Left kidney (tissue), 1 donor: ENCODE measurements at regions not wholly inside any gene's neighbourhood (a gene's known extent, or its start where the extent isn't known, plus 50 kb on each side); places are given as distances from the start of the nearest gene placed in this dataset.
"Not testable (repeated sequence)": the region's sequence is repeated elsewhere in the genome, so short reads cannot be mapped to it uniquely, and the experiment has no call there.

Experiments
- DNase-seq: peaks from one replicate; pipeline ENCODE4 v3.0.0-alpha.2; 2013

DNA sequence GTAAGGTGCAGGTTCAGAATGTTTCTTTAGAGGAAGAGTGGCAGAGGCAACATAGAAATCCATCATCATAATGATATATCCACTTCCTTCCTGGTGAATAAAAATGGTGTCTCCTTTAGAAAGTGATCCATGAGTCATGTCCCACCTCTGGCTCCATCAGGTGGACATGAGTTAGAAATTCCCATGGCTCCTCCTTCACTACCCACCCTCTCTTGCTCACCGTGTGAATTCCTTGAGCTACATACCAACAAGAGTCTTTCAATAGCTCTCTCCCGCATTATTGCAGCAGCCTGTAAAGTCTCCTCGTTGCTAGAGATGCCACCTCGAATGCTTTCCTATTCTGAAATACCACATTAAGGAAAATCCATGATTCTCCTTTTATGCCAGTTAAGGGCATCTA is 317.6 kb downstream of the LNPK start:
- DNase-seq = no peak

DNA sequence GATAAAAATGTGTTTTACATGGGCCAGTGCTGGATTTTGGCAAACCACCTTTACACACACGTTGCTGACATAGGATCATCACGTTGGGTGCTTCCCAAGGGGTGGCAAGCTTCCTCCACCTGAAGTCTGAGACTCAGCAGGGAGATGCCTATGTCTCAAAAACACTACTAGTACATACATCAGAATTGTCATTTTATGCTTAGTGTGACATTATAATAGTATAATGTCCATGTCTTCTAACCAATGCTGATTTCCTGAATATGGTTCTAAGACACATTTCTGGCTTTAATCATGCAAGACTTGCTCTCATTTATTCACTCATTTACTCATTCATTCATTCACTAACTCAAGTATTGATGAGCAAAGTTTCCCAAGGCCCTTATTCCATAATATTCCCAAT is 322.3 kb downstream of the LNPK start:
- no peak for DNase-seq

DNA sequence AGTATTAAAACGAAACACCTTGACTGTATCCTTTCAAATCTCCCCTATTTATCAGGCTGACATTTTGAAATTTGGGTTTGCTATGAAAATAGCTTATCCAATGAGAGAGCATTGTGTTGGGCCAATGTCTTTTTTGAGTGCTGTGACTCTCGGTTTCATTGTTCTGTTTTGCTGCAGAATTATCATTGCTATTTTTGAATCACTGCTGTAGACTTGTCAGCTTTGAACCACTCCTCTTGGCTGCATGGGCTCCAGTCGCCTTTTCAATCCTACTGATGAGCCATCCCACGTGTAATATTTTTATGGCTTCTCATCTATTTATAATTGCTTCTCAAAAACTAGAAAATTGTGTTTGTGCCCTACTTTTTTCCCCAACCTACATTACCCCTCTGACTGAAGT is 322.8 kb downstream of the LNPK start:
- DNase-seq = no peak

DNA sequence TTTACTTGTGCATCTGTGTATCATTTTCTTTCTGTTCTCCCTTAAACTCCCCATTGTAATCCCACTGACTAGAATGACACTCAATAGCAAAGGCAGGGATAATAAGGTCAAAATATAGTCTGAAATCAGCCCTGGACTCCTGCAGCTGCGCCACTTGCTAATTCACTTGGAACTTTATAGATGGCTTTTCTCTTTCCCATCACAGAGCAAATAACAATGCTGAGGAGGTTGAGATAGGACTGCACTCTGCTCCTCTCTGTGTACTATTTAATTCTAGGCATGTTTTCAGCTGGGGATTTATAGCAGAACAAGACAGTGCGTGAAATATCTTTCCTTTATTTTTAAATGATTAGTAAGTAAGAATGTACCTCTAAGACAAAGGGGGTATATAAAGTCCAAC is 324.2 kb downstream of the LNPK start:
- no peak for DNase-seq

DNA sequence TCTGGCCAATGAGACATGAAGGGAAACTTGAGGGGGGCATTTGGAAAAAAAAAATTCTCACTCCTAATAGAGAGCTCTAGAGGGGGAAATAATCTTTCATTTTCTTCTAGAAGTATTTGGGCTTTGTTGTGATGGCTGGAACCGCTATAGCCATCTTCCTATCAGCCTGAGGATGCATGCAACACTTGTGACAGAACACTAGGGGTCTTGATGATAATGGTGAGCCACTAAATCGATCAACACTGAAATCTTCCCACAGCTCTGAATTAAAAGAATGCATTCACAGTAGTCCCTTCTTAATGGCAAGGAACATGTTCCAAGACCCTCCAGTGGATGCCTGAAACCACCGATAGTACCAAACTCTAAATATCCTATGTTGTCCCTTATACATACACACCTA is 325.3 kb downstream of the LNPK start:
- DNase-seq = no peak

DNA sequence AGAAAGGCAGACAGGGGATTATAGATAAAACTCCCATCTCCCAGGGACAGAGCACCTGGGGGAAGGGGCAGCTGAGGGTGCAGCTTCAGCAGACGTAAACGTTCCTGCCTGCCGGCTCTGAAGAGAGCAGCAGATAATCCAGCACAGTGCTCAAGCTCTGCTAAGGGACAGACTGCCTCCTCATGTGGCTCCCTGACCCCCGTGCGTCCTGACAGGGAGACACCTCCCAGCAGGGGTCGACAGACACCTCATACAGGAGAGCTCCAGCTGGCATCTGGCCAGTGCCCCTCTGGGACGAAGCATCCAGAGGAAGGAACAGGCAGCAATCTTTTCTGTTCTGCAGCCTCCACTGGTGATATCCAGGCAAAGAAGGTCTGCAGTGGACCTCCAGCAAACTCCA is 333.3 kb downstream of the LNPK start:
- not testable (repeated sequence) for DNase-seq

DNA sequence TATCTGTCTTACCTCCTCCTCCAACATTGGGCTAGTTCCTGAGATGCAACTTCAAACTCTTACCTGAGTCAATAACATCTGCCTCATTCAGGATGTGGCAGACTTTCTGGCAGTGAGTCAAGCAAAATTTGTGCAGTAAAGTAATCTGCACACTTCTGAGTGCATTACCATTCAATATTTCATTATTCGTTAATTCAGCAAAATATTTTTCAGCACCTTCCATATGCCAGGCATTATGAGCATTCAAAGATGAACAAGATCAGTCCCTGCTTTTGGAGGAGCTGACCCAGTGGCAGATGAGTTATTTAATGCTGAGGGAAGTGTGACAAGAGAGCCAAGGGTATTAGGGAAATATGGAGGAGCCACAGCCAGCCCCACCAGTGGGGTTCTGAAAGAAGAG is 339.7 kb downstream of the LNPK start:
- DNase-seq = no peak

DNA sequence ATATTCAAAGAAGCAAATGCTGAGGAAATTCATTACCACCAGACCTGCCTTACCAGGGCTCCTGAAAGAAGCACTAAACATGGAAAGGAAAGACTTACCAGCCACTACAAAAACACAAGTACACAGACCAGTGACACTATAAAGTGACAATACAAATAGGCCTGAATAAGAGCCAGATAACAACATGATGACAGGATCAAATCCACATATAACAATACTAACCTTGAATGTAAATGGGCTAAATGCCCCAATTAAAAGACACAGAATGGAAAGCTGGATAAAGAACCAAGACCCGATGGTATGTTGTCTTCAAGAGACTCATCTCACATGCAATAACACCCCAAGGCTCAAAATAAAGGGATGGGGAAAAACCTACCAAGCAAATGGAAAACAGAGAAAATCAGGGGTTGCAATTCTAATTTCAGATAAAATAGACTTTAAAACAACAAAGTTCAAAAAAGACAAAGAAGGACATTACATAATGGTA is 353.4 kb downstream of the LNPK start:
- DNase-seq = no peak

DNA sequence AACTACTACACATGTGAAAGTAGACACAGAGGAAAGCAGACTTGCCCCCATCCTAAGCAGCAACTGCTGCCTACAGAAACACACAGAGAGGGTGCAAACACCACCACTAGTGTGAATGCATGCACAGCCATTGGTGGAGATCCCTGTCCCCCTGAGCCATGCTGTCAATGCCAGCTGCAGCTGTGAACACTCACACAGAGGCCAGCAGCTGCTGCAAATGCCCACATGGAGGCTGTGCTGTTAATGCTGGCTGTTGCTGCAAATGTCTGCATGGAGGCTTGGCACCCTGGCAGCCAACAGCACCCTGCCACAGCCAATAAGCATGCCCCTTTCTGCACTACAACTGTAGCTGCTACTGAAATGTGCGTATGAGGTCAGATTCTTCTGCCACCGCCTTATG is 355.0 kb downstream of the LNPK start:
- no peak for DNase-seq

DNA sequence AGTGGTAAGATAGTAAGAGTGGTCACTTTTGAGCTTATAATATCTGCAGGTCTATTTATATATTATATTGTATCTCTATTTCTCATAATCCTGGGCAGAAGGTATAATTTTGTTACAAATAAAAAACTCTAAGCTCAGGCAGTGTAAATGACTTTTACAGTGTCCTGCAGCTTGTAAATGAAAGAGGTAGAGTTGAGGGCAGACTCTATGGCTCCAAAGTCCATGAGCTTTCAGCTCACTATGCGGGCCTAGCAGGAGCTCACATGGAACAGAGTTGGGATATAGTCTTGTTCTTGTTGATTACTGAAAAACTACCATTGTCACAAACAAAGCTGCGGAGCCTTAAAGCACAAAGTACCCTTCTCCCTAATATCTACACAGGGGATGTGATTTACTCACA is 361.4 kb downstream of the LNPK start:
- DNase-seq = no peak

DNA sequence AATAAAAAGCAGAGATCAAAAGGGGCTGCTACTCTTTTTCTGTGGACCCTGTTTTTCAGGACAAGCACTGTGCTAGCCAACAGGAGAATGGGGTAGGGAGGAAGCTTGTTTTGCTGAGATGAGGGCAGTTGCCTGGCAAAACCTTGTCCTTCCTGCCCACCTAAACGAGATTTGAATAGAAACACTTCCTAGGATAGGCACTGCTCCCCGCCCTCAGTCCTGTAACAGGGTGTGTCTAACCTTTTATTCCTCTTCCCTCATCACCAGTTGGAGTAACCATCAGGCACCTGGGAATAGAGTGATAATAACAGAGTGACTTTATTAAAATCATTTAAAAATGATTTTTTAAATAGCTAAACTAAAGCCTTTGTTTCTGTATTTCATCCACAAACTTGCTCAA is 368.8 kb downstream of the LNPK start:
- DNase-seq = no peak

DNA sequence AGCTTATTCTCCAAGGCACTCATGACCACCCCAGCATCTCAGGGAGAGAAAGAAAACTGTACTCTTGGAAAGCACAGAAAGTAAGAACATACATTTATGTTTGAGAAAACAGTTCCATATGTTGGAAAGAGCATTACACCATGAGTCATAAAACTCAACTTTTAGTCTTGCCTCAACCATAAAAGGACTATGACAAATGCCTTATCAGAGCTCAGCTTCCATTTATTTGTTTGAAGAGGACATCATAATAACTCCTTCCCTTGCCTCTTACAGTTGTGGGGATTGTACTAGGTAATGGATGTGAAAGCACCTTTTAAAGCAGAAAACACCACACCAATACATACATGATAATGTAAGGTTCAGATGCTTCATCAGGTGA is 370.8 kb downstream of the LNPK start:
- DNase-seq = no peak

DNA sequence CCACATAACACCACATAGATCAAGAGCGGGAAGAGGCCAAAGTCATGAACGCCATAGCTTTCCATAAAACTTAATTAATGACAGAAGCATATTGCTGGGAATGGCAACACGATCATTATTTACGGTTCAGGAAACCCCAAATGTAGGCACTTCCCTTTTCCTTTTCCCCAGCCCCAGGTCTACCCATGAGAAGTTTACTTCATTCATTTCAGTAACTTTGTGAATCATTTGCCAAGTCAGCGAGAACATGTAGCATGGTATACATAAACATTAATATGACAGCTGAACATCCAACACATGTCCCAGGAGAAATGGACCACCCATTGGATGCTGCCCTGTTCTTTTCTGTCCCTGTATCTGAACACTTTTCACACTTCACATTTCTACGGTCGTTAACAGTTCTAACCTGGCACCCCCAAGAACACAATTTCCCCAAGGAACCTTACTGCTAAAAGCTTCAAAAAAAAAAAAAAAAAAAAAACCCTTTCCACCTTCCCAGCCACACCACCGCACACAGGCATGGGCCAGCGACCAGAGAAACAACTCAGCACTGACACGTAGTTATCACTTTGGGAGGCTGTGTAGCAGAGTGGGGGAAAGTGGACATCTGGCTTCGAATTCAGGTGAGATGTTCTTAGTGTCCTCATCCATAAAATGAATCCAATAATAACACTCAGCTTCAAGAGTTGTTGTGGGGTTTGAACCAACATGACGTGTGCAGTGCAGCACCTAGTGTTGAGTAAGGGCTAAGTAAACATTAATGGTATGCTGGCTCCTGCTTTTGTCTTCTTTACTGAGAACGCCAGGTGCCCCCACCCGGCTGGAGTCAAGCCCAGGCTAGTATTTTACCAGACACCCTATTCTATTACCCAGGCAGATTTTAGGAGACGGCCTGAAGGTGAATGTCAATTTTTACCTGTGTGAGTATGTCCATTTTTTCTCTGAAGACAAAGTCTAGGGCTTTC is 371.5 kb downstream of the LNPK start:
- DNase-seq = no peak

DNA sequence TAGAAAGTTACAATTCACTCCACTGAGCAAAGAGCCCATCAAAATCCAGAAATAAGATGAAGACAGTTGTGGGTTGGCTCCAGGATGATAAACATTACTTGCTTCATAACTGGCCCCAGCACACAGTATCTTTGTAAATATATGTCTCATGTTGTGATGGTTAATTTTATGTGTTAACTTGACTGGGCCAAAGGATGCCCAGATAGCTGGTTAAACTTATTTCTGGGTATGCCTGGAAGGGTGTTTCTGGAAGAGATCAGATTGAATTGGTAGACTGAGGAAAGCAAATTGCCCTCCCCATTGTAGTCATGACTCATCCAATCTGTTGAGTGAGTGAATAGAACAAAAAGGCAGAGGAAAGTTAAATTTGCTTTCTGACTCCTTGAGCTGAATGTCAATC is 373.8 kb downstream of the LNPK start:
- no peak for DNase-seq

DNA sequence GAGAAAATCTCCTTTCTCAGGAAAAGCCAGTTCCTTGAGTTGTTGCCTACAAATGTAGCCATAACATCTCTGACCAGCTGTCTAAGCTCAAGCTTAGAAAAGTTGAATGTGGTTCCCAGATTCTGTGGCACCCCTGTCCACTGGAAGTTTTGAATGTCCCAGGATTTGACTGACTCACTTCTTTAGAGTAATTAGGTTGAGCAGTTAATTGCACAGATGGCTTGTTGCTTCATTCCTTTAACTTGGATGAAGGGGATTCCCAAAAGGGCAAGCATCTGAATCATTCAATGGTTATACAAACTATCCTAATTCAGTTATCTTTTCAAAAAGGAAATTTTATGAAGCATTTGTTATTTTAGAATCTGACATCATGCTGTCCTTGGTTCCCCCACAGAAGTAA is 374.7 kb downstream of the LNPK start:
- no peak for DNase-seq

DNA sequence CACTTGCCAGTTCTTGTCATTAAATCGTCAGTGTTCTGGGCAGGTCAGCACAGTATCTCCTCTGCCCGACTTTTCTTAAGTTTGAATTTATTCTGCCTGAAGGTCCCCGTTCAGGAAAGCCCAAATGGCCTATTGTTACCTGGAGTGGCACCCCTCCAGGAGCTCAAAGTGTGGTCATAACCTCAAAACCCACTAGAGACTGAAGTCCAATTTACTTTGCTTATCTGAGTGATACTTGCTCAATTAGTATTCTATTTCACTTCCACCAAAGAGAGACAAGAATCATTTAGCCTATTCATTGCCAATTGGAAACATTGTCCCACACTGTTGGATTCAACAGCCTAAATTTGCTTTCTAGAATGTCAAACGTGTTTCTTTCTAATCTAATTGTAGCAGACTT is 375.3 kb downstream of the LNPK start:
- no peak for DNase-seq

DNA sequence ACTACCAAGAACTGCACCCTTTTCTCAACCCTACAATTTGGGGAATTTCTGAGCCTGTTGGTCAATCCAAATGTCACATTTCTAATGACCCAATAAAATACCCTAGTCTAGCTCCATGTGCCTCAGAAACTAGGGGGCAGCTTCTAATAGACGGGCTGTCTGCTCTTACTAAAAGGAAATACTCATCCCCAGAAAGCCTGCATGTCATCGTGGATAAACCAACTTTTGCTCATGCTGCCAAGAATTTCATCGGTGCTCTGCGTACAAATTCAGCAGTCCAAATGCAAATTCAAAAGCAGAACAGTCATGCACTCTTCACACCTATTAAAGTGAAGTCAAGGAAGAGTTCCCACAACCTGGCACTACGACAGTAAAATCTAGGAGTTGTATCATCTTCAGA is 377.3 kb downstream of the LNPK start:
- no peak for DNase-seq

DNA sequence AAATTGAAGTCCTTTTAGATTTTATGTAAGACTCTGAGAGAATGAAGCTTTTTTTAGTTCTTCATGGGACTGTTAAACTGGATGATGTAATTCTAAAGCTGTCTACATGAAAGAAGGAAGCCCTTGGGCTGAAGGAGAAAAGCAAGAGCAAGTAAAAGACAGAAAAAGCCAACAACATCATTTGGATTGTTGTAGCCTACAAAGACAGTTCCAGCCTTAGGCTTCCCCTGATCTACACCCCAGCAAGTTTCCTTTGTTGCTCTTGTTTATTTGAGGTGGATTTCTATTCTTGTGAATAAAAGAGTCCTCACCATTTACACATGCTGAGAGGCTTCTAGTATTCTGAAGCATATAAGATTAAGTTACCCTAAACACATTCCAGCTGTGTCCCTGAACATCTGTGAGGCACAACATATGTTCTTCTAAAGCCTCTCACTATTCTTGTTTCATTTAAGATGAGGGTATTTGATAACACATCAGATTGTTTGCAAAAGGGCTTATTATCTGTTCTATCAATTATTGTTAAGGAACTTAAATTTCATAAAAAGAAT is 377.8 kb downstream of the LNPK start:
- no peak for DNase-seq

DNA sequence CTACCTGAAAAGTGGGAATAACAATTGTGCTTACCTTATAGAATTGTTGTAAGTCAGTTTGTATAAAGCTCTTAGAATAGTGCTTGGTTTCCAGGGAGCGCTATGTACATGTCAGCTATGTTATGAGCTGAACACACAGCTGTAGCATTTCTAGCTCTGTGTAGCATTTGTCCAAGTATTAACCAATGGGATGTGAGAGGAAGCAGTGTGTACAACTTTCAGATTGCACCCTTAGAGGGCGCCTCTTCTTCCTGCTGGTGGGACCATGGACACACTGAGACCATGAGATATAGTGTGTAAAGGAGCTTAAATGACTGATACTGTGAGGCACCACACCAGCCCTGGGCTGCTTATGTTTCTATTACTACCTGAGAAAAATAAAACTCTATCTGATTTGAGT is 380.2 kb downstream of the LNPK start:
- DNase-seq = no peak

DNA sequence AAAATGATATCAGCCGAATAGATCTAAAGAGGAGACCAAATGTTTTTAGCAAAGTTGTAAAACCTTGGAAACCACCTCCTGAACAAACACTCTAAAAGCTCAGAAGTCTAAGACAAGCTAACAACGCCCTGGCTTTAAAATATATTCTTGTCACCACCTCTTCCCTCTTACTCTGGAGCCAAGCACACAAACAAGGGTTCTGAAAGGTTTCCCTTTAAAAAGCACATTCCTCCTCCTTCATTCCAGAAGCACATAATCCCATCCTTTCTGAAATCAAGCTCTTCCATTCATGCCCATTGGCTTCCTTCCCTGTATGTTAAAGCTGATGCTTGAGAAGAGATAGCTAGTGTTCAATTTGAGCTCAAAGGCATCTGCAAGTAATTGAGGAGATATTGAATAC is 382.0 kb downstream of the LNPK start:
- no peak for DNase-seq

DNA sequence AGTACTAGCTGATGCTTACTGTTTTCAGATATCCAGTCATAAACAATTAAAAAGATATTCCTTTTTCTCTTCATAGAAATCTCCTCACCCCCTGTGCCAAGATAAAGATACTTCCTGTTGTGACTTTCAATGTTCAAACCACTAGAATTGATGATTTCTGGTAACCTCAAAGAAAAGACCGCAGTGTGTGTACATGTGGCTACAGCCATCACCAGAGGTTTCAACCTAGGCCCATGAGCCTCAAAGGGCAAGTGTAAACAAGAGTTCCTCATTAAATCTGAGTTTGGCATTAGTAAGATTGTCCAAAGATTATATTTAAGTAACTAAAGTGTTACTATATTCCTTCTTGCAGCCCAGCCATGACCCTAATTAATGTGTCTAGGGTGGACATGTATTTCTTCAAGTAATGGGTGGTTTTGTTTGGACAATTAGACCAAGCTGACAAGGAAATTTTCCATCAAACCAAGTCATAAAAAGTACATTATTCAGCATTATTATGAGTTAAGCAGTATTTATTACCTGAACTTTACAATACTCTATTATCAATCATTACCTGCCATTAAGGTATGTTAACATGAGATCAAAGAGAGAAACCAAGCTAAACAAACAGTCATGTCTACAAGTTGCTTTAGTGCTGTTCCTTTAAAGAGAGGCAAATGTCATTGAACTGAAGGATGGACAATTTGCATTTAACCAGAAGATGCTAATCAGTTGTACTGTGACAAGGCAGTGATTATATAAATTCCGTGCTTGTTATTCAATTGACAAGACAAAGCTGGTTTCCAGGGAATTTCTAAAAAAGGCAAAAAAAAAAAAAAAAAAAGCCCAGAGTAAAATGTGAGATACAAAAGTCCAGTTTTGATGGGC is 382.7 kb downstream of the LNPK start:
- DNase-seq = no peak

DNA sequence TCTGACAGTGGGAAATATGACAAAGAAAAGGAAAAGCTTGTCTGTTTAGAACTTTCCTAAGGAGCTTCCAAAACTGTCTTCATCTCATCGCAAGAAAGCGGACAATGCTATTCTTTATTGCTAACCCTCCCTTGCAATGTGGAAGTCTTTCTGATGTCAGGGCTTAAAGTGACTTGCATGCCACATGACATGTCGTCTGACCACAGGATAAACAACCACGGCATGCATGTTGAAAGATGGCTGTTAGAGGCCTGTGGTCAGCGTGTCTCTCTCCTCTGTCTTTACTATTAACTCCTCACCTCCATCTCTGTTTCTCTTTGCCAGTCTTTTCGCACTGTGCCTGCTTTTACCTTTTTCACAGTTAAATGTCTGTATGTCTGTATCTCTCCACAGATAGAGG is 389.8 kb downstream of the LNPK start:
- DNase-seq = no peak
